IMR-90 (cell line): ENCODE measurements at regions not wholly inside any gene's neighbourhood (a gene's known extent, or its start where the extent isn't known, plus 50 kb on each side); places are given as distances from the start of the nearest gene placed in this dataset.

Experiments used
- ATAC-seq: fragments of 200-7000 bp; cut with Tn5 transposase; 2 replicates; pipeline ENCODE4 v1.9.1; 2020; ENCODE audit warnings: low read depth, mild to moderate bottlenecking, moderate library complexity
- BruUV-seq: library from RNA; stranded (reverse); fragments of 400-500 nt; replicated peaks from 2 replicates; lab custom pipeline; 2021; lab: Mats Ljungman, UMichigan
- CTCF ChIA-PET: fragments of 300-600 bp; formaldehyde crosslinking; extraction: SDS; loops from one replicate; lab custom pipeline; 2021; ENCODE audit warnings: antibody characterized with exemption; lab: Yijun Ruan, JAX
- POLR2A ChIA-PET: fragments of 300-600 bp; sonication (Branson Sonifier 250); formaldehyde crosslinking; loops from one replicate; lab custom pipeline; 2022; ENCODE audit warnings: antibody characterized with exemption; ENCODE audit not compliant: unreplicated experiment; lab: Charles Lee
- DNase-seq: peaks from one replicate; pipeline ENCODE4 v3.0.0; 2013
- H2AFZ ChIP-seq: replicated peaks from 2 replicates; pipeline ENCODE3; 2013; ENCODE audit warnings: low read length, mild to moderate bottlenecking; ENCODE audit not compliant: poor library complexity
- H2AK5ac ChIP-seq: 2 replicates; pipeline ENCODE4 v1.6.1; 2013; ENCODE audit warnings: low read depth, low read length, inconsistent platforms
- H2AK9ac ChIP-seq: replicated peaks from 2 replicates; pipeline ENCODE3; 2013; ENCODE audit warnings: mild to moderate bottlenecking, low read depth, low read length, moderate library complexity; ENCODE audit not compliant: poor library complexity
- H2BK120ac ChIP-seq: 2 replicates; pipeline ENCODE4 v1.6.1; 2013; ENCODE audit warnings: low read depth, low read length, inconsistent platforms
- H2BK15ac ChIP-seq: 3 replicates; pipeline ENCODE4 v1.6.1; 2013; ENCODE audit warnings: low read depth, low read length, inconsistent platforms
- H2BK20ac ChIP-seq: 2 replicates; pipeline ENCODE4 v1.6.1; 2013; ENCODE audit warnings: low read depth, mild to moderate bottlenecking, inconsistent platforms, low read length, moderate library complexity
- H2BK5ac ChIP-seq: 2 replicates; pipeline ENCODE4 v1.6.1; 2013; ENCODE audit warnings: mild to moderate bottlenecking, low read depth, low read length, inconsistent platforms; ENCODE audit not compliant: poor library complexity, severe bottlenecking
- H3K14ac ChIP-seq: replicated peaks from 2 replicates; pipeline ENCODE4 v1.6.1; 2013; ENCODE audit warnings: low read depth, low read length, inconsistent platforms
- H3K18ac ChIP-seq: 2 replicates; pipeline ENCODE4 v1.6.1; 2013; ENCODE audit warnings: low read depth, low read length, control low read depth
- H3K23ac ChIP-seq: 2 replicates; pipeline ENCODE4 v1.6.1; 2013; ENCODE audit warnings: low read depth, low read length, inconsistent platforms
- H3K27ac ChIP-seq: 2 replicates; pipeline ENCODE4 v1.5.1; 2013; ENCODE audit warnings: mild to moderate bottlenecking, control low read depth, low read length; ENCODE audit not compliant: insufficient read depth
- H3K27me3 ChIP-seq: 2 replicates; pipeline ENCODE4 v1.6.1; 2013; ENCODE audit warnings: low read length; ENCODE audit not compliant: control insufficient read depth, insufficient read depth
- H3K36me3 ChIP-seq: 2 replicates; pipeline ENCODE4 v1.6.1; 2013; ENCODE audit warnings: low read length, mixed read lengths; ENCODE audit not compliant: control insufficient read depth, insufficient read depth
- H3K4ac ChIP-seq: 2 replicates; pipeline ENCODE4 v1.6.1; 2013; ENCODE audit warnings: low read depth, low read length, inconsistent platforms
- H3K4me1 ChIP-seq: 2 replicates; pipeline ENCODE4 v1.6.1; 2013; ENCODE audit warnings: low read length, mixed read lengths; ENCODE audit not compliant: control insufficient read depth, insufficient read depth
- H3K4me2 ChIP-seq: 2 replicates; pipeline ENCODE4 v1.6.1; 2013; ENCODE audit warnings: low read depth, mild to moderate bottlenecking, control low read depth, low read length, moderate library complexity
- H3K4me3 ChIP-seq: 2 replicates; pipeline ENCODE4 v1.5.1; 2013; ENCODE audit warnings: low read depth, mild to moderate bottlenecking, control low read depth, low read length, moderate library complexity; ENCODE audit not compliant: insufficient read depth
- H3K56ac ChIP-seq: 2 replicates; pipeline ENCODE4 v1.6.1; 2013; ENCODE audit warnings: low read length, inconsistent platforms; ENCODE audit not compliant: insufficient read depth; ENCODE audit errors: extremely low read depth
- H3K79me1 ChIP-seq, 2 experiments: 2 replicates each; pipeline ENCODE4 v1.6.1; 2013; ENCODE audit warnings: low read length in 2 of 2, inconsistent platforms in 1 of 2, low read depth in 1 of 2
- H3K9ac ChIP-seq: 2 replicates; pipeline ENCODE4 v1.6.1; 2013; ENCODE audit warnings: low read depth, low read length, control low read depth
- H3K9me1 ChIP-seq: 2 replicates; pipeline ENCODE4 v1.6.1; 2013; ENCODE audit warnings: low read length, inconsistent platforms; ENCODE audit not compliant: insufficient read depth
- H3K9me3 ChIP-seq: 2 replicates; pipeline ENCODE4 v1.6.1; 2013; ENCODE audit warnings: low read length; ENCODE audit not compliant: control insufficient read depth, insufficient read depth
- H4K20me1 ChIP-seq: 2 replicates; pipeline ENCODE4 v1.6.1; 2013; ENCODE audit warnings: low read length, inconsistent platforms; ENCODE audit not compliant: insufficient read depth
- H4K5ac ChIP-seq: 2 replicates; pipeline ENCODE4 v1.6.1; 2013; ENCODE audit warnings: mild to moderate bottlenecking, low read depth, low read length, control low read depth
- H4K8ac ChIP-seq, 2 experiments: 2 replicates each; pipeline ENCODE4 v1.6.1; 2013; ENCODE audit warnings: low read depth in 2 of 2, low read length in 2 of 2, control low read depth in 1 of 2, inconsistent platforms in 1 of 2
- H4K91ac ChIP-seq: 2 replicates; pipeline ENCODE4 v1.6.1; 2013; ENCODE audit warnings: low read depth, low read length, inconsistent platforms; ENCODE audit not compliant: insufficient read depth
- CHD1 ChIP-seq: IDR thresholded peaks from 2 replicates; pipeline ENCODE4 v1.6.1; 2012; ENCODE audit warnings: low read depth, low read length, improper control_type of control experiment
- MAFK ChIP-seq: IDR thresholded peaks from 2 replicates; pipeline ENCODE4 v1.6.1; 2012; ENCODE audit warnings: low read depth, low read length, improper control_type of control experiment
- RAD21 ChIP-seq: IDR thresholded peaks from 2 replicates; pipeline ENCODE4 v1.6.1; 2012; ENCODE audit warnings: low read length, improper control_type of control experiment
- RFX5 ChIP-seq: IDR thresholded peaks from 2 replicates; pipeline ENCODE4 v1.8.0; 2012; ENCODE audit warnings: low read depth, mild to moderate bottlenecking, low read length, moderate library complexity
- WGBS, 2 experiments: methylation state at CpG; one replicate each; pipeline versions ENCODE4 v1.1.5 to v1.1.7; 2013; ENCODE audit warnings: missing lambda C conversion rate in 2 of 2; ENCODE audit not compliant: insufficient read length in 1 of 2; ENCODE audit errors: extremely low coverage in 2 of 2; 5-methylcytosine and 5-hydroxymethylcytosine counted together
- dilution Hi-C: fragments of 300-500 bp; cut with HindIII; formaldehyde crosslinking; loops from one replicate; pipeline ENCODE4 v1.14.3; 2018; ENCODE audit warnings: low sequenced_read_pairs; ENCODE audit not compliant: unreplicated experiment
- in situ Hi-C: fragments of 300-500 bp; cut with MboI; formaldehyde crosslinking; loops from 3 replicates; pipeline ENCODE4 v1.14.3; 2019; ENCODE audit warnings: low sequenced_read_pairs, inconsistent platforms, mixed read lengths
- intact Hi-C: fragments of 100-400 bp; cut with micrococcal nuclease; formaldehyde crosslinking; loops from 2 replicates; pipeline ENCODE4 v1.10.0; 2022

DNA sequence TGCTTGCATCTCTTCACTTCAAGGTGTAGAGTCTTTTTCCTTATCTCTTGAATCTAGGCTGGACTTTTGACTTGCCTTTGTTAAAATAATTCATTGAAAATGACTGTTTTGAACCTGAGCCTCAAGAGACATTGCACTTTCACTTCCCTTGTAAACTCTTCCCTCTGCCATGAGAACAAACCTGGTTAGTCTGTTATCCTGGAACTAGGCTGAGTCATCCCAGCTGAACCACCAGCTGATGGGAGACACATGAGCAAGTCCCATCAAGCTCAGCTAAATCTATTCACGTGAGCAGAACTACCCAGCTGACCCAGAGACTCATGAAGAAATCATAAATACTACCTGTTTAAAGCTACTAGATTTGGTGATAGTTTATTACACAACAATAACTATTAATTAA is 202.3 kb upstream of the CENPE start:
- no CpG with 5 or more reads among the region's 1 CpG for WGBS, 2 experiments
- CTCF ChIA-PET, result no interaction called here

More for the DNA sequence above, 202.3 kb upstream of the CENPE start:
- dilution Hi-C loops, result no loop called here
- H3K36me3 ChIP-seq, result no peaks in the 10 kb centered on the region
- H3K9me1 ChIP-seq, result no peaks in the 10 kb centered on the region
- H3K79me1 ChIP-seq, result no peaks in the 10 kb centered on the region
- H3K4me1 ChIP-seq, result no peaks in the 10 kb centered on the region
- no peak overlapping the region for H2BK15ac ChIP-seq
- intact Hi-C loops, result no loop called here
- no peak overlapping the region for H2AK5ac ChIP-seq
- no peak overlapping the region for H2AK9ac ChIP-seq
- H4K20me1 ChIP-seq, result no peaks in the 10 kb centered on the region
- no peak overlapping the region for H3K9ac ChIP-seq
- no peak overlapping the region for H4K5ac ChIP-seq
- no peak overlapping the region for H3K18ac ChIP-seq
- no peak overlapping the region for H2BK5ac ChIP-seq
- no peak overlapping the region for H2BK120ac ChIP-seq
- in situ Hi-C loops, result no loop called here
- no peak overlapping the region for H3K4ac ChIP-seq
- no peaks in the 10 kb centered on the region for H3K27me3 ChIP-seq
- no peak overlapping the region for H4K91ac ChIP-seq
- H3K4me2 ChIP-seq, result no peak overlapping the region
- no peak overlapping the region for H2AFZ ChIP-seq
- H3K27ac ChIP-seq, result no peak overlapping the region
- no peak for ATAC-seq
- POLR2A ChIA-PET, result no interaction called here
- BruUV-seq, result no TSS peak
- no peaks in the 10 kb centered on the region for H3K9me3 ChIP-seq
- DNase-seq, result no peak
- no peak overlapping the region for H4K8ac ChIP-seq
- H3K23ac ChIP-seq, result no peak overlapping the region
- no peak overlapping the region for H3K56ac ChIP-seq
- no peak overlapping the region for H2BK20ac ChIP-seq
- no peak overlapping the region for H3K4me3 ChIP-seq
- no peak overlapping the region for H3K14ac ChIP-seq
- no peak for TF ChIP-seq CHD1
- TF ChIP-seq RAD21, result no peak
- no peak for TF ChIP-seq MAFK
- TF ChIP-seq RFX5, result no peak
